Activated CD8-positive, alpha-beta memory T cell treated with anti-CD3 and anti-CD28 coated beads, Interleukin-2, amount 50 U/mL, for 1 hour (primary cell): ENCODE measurements at regions not wholly inside any gene's neighbourhood (a gene's known extent, or its start where the extent isn't known, plus 50 kb on each side); places are given as distances from the start of the nearest gene placed in this dataset.
"Not testable (repeated sequence)": the region's sequence is repeated elsewhere in the genome, so short reads cannot be mapped to it uniquely, and the experiment has no call there.

Experiments
- DNase-seq: peaks from one replicate; pipeline ENCODE4 v3.0.0-alpha.2; 2020; ENCODE audit errors: extremely low read depth

GRCh38 chr6:43999628-44000027, 127.6 kb downstream of the MRPL14 start:
- DNase-seq = no peak

GRCh38 chr6:43998592-43999243, 128.5 kb downstream of the MRPL14 start:
- not testable (repeated sequence) for DNase-seq

GRCh38 chr6:43997990-43998585, 129.2 kb downstream of the MRPL14 start:
- DNase-seq = not testable (repeated sequence)

GRCh38 chr6:43997345-43997677, 129.9 kb downstream of the MRPL14 start:
- no peak for DNase-seq

GRCh38 chr6:43996618-43997344, 130.5 kb downstream of the MRPL14 start:
- DNase-seq = no peak

- DNase-seq = no peak
Observed at GRCh38 chr6:43995137-43995536, 132.1 kb downstream of the MRPL14 start.

- no peak for DNase-seq
Observed at GRCh38 chr6:43993881-43994523, 133.2 kb downstream of the MRPL14 start.

- no peak for DNase-seq
Observed at GRCh38 chr6:43992783-43993644, 134.2 kb downstream of the MRPL14 start.

GRCh38 chr6:43992126-43992663, 135.1 kb downstream of the MRPL14 start:
- DNase-seq = no peak

GRCh38 chr6:43990627-43991619, 136.3 kb downstream of the MRPL14 start:
- no peak for DNase-seq

- no peak for DNase-seq
Observed at GRCh38 chr6:43990275-43990626, 137.0 kb downstream of the MRPL14 start.

- no peak for DNase-seq
Observed at GRCh38 chr6:43989581-43990146, 137.6 kb downstream of the MRPL14 start.

GRCh38 chr6:43988801-43989200, 138.5 kb downstream of the MRPL14 start:
- no peak for DNase-seq

GRCh38 chr6:43987838-43988439, 139.3 kb downstream of the MRPL14 start:
- DNase-seq = no peak

- no peak for DNase-seq
Observed at GRCh38 chr6:43986177-43986825, 141.0 kb downstream of the MRPL14 start.

GRCh38 chr6:43985329-43985728, 141.9 kb downstream of the MRPL14 start:
- no peak for DNase-seq

GRCh38 chr6:43984442-43985321, 142.6 kb downstream of the MRPL14 start:
- no peak for DNase-seq

- no peak for DNase-seq
Observed at GRCh38 chr6:43983632-43984031, 143.6 kb downstream of the MRPL14 start.
